Immature natural killer cell (primary cell): ENCODE measurements at regions not wholly inside any gene's neighbourhood (a gene's known extent, or its start where the extent isn't known, plus 50 kb on each side); places are given as distances from the start of the nearest gene placed in this dataset.

ENCODE experiments used
- DNase-seq, 3 donors: peaks; one replicate each; pipeline ENCODE4 v3.0.0; 2022; ENCODE audit warnings: mixed read lengths in 1 of 3
- H3K27ac Mint-ChIP-seq, 6 donors: one replicate each; pipeline ENCODE4 v1.8.0; 2020; ENCODE audit warnings: mixed read lengths in 6 of 6, mild to moderate bottlenecking in 5 of 6, inconsistent platforms in 4 of 6, moderate library complexity in 3 of 6
- H3K27me3 Mint-ChIP-seq, 3 donors: one replicate each; pipeline ENCODE4 v1.8.0; 2020 to 2021; ENCODE audit warnings: low read depth in 3 of 3, mild to moderate bottlenecking in 3 of 3, mixed read lengths in 3 of 3, moderate library complexity in 3 of 3, inconsistent platforms in 1 of 3
- H3K36me3 Mint-ChIP-seq, 3 donors: one replicate each; pipeline ENCODE4 v1.8.0; 2020; ENCODE audit warnings: mixed read lengths in 3 of 3, inconsistent platforms in 2 of 3, mild to moderate bottlenecking in 2 of 3
- H3K4me1 Mint-ChIP-seq, 2 donors: one replicate each; pipeline ENCODE4 v1.8.0; 2020; ENCODE audit warnings: inconsistent platforms in 2 of 2, mild to moderate bottlenecking in 2 of 2, mixed read lengths in 2 of 2, moderate library complexity in 1 of 2
- H3K4me3 Mint-ChIP-seq, 5 donors: one replicate each; pipeline ENCODE4 v1.8.0; 2020; ENCODE audit warnings: mild to moderate bottlenecking in 5 of 5, mixed read lengths in 5 of 5, inconsistent platforms in 3 of 5, moderate library complexity in 3 of 5
- H3K9me3 Mint-ChIP-seq, 6 donors: one replicate each; pipeline ENCODE4 v1.8.0; 2020; ENCODE audit warnings: mild to moderate bottlenecking in 6 of 6, mixed read lengths in 6 of 6, inconsistent platforms in 4 of 6, moderate library complexity in 3 of 6

- no peak for DNase-seq
- Mint-ChIP-seq H3K27ac (no peak overlapping the region), H3K4me1 (no peaks in the 10 kb centered on the region), H3K9me3 (peaks cover 9 to 56% (median 14%) of the 10 kb centered on the region in 6 donors), H3K27me3 (no peaks in the 10 kb centered on the region), H3K4me3 (no peak overlapping the region), H3K36me3 (peaks cover 0 to 3% (median 0%) of the 10 kb centered on the region in 3 donors)
Measured at GRCh38 chr3:6168256-6168655, 692.7 kb upstream of the GRM7 start.

DNA sequence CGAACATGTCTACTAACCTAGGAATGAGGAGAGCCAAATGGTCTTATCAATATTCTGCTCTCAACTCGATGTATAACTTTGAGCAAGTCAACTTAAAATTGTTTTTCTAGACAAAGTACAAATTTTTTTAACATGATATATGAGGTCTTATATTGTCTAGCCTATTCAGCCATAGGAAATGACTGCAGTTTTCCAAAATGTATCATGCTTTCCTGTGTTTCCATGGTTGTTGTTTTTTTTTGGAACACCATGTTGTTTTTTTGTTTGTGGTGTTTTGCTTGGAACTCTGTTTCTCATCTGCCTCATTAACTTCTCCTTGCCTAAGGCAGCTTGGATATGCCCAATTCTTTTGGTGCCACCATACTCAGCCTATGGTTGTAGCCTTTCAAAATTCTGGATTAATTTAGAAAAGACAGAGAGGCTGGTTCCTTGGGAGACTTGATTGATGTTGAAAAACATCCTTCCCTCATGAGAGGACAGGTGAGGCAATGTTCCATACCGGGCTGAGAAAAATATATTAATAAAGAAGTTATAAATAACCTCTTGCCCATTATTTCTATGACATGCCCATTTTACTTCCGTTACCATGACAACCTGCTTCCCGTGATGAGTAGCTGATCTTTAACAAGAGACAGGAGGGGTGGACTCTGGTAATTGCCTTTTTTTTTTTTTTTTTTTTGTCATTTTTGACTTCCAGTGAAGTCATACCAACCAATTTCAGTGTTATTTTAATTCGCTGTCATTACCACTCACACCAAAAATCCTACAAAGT is 687.9 kb upstream of the GRM7 start:
- H3K27ac Mint-ChIP-seq: no peak overlapping the region
- no peak for DNase-seq
- H3K4me1 Mint-ChIP-seq: no peaks in the 10 kb centered on the region
- peaks cover 0 to 3% (median 0%) of the 10 kb centered on the region in 3 donors for H3K36me3 Mint-ChIP-seq
- H3K9me3 Mint-ChIP-seq: peaks cover 10 to 31% (median 14%) of the 10 kb centered on the region in 6 donors
- peaks cover 0 to 2% (median 0%) of the 10 kb centered on the region in 3 donors for H3K27me3 Mint-ChIP-seq
- H3K4me3 Mint-ChIP-seq: no peak overlapping the region

- Mint-ChIP-seq H3K27me3 (peaks cover 0 to 5% (median 0%) of the 10 kb centered on the region in 3 donors), H3K9me3 (peaks cover 7 to 25% (median 16%) of the 10 kb centered on the region in 6 donors), H3K27ac (no peak overlapping the region), H3K4me3 (no peak overlapping the region), H3K4me1 (no peaks in the 10 kb centered on the region), H3K36me3 (no peaks in the 10 kb centered on the region)
- DNase-seq: no peak
Measured at GRCh38 chr3:6177417-6177816, 683.5 kb upstream of the GRM7 start.

DNA sequence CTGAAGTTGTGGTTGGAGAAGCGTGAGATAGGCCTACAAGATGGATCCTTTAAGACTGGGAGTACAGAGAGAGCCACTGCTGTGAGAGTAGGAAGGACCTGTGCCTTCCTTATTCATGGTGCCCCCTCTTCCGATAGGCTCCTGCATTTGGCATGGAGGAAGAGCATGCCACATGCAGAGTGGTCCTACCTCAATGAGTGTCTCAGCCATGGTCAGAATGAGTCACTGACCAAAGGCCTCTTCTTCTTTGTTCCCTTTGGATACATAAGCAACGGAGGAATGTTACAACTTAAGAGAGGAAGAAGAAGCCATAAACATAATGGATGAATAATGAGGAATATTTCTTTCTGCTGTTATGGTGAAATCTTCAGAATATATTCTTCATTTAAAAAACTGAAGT is 681.2 kb upstream of the GRM7 start:
- peaks cover 10 to 39% (median 20%) of the 10 kb centered on the region in 6 donors for H3K9me3 Mint-ChIP-seq
- DNase-seq: no peak
- H3K36me3 Mint-ChIP-seq: no peaks in the 10 kb centered on the region
- no peak overlapping the region for H3K27ac Mint-ChIP-seq
- peaks cover 0 to 3% (median 2%) of the 10 kb centered on the region in 3 donors for H3K27me3 Mint-ChIP-seq
- H3K4me1 Mint-ChIP-seq: no peaks in the 10 kb centered on the region
- H3K4me3 Mint-ChIP-seq: no peak overlapping the region

DNA sequence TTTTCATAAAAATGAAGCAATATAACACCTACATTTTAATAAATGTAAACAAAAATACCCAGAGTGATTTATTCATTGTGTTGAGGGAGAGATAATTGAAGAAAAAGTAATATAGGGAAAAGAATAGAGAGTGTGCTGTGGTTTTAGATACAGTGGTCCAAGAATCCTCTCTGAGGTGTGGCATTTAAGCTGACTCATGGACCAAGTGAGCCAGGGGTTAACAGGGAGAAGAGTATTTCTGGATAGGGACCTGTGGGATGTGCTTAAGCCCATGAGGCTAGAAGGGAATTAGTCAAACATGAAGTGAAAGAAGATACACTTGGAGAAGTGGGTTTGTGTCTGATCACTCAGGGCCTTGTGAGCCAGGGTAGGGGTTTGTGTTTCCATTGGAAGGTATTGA is 680.7 kb upstream of the GRM7 start:
- H3K27ac Mint-ChIP-seq: no peak overlapping the region
- H3K9me3 Mint-ChIP-seq: peaks cover 10 to 41% (median 20%) of the 10 kb centered on the region in 6 donors

GRCh38 chr3:6182476-6182875 is 678.4 kb upstream of the GRM7 start:
- Mint-ChIP-seq H3K9me3 (peaks cover 10 to 48% (median 20%) of the 10 kb centered on the region in 6 donors), H3K27ac (no peak overlapping the region), H3K36me3 (peaks cover 0 to under 1% (median 0%) of the 10 kb centered on the region in 3 donors), H3K4me3 (no peak overlapping the region), H3K27me3 (peaks cover 0 to 3% (median 2%) of the 10 kb centered on the region in 3 donors), H3K4me1 (no peaks in the 10 kb centered on the region)
- no peak for DNase-seq

More for the DNA sequence above, 680.7 kb upstream of the GRM7 start:
- H3K36me3 Mint-ChIP-seq: no peaks in the 10 kb centered on the region
- no peak overlapping the region for H3K4me3 Mint-ChIP-seq
- peaks cover 0 to 3% (median 2%) of the 10 kb centered on the region in 3 donors for H3K27me3 Mint-ChIP-seq
- DNase-seq: no peak
- no peaks in the 10 kb centered on the region for H3K4me1 Mint-ChIP-seq

DNA sequence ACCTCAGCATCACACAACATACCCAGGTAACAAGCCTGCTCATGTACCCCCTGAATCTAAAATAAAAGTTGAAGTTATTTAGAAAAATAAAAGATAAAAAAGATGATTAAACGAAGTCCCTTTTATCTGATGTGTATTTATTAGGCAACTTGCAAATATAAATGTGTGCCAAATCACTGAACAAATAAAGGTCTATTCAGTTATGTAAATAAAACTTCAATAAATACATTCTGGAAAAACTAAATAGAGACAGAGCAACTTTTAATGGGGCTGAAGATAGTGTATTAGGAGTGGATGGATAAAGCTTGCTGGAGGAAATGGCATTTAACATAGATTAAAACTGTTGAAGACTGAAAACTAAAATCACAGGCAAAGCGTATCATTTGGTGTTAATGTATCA is 678.0 kb upstream of the GRM7 start:
- Mint-ChIP-seq H3K27ac (no peak overlapping the region), H3K27me3 (peaks cover 0 to 3% (median 2%) of the 10 kb centered on the region in 3 donors), H3K36me3 (peaks cover 0 to 4% (median 0%) of the 10 kb centered on the region in 3 donors), H3K4me3 (no peak overlapping the region), H3K9me3 (peaks cover 9 to 47% (median 22%) of the 10 kb centered on the region in 6 donors), H3K4me1 (no peaks in the 10 kb centered on the region)
- DNase-seq: no peak

DNA sequence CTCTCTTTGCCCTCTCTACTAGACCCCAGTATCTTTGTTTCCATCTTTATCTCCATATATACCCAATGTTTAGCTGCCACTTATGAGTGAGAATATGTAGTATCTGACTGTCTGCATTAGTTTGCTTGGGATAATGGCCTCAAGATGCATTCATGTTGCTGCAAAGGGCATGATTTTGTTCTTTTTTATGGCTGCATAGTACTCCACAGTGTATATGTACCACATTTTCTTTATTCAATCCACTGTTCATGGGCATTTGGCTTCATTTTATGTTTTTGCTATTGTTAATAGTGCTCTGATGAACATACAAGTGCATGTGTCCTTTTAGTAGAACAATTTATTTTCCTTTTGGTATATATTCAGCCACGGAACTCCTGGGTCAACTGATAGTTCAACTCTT is 671.5 kb upstream of the GRM7 start:
- Mint-ChIP-seq H3K9me3 (peaks cover 14 to 54% (median 18%) of the 10 kb centered on the region in 6 donors), H3K36me3 (peaks cover 0 to 4% (median 3%) of the 10 kb centered on the region in 3 donors), H3K4me3 (no peak overlapping the region), H3K27ac (no peak overlapping the region), H3K27me3 (no peaks in the 10 kb centered on the region), H3K4me1 (no peaks in the 10 kb centered on the region)
- DNase-seq: no peak

DNA sequence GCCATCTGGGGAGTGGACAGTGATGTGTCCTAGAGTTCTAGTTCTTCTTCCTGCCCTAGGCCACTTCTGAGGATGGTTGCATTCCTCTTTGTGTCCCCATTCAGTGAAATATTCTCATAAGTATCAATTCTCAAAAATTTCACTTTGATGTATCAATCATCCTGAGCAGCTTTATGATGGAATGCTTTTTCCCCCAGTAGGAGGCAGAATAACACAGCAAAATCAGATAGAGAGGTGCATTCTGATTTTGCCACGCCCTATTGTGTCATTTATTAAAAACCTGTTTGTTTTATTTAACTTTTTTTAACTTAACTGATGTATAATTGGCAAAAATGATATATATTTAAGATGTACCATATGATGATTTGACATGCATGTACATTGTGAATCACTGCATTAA is 656.0 kb upstream of the GRM7 start:
- H3K27me3 Mint-ChIP-seq: peaks cover 0 to 1% (median 0%) of the 10 kb centered on the region in 3 donors

GRCh38 chr3:6216135-6217026 is 644.5 kb upstream of the GRM7 start:
- DNase-seq: no peak
- Mint-ChIP-seq H3K4me1 (no peaks in the 10 kb centered on the region), H3K4me3 (no peak overlapping the region)

More for the DNA sequence above, 656.0 kb upstream of the GRM7 start:
- Mint-ChIP-seq H3K4me1 (no peaks in the 10 kb centered on the region), H3K36me3 (no peaks in the 10 kb centered on the region), H3K9me3 (peaks cover 1 to 13% (median 7%) of the 10 kb centered on the region in 6 donors), H3K27ac (no peak overlapping the region), H3K4me3 (no peak overlapping the region)
- no peak for DNase-seq

GRCh38 chr3:6220447-6220846 is 640.5 kb upstream of the GRM7 start:
- DNase-seq: no peak
- H3K27ac Mint-ChIP-seq: no peak overlapping the region
- H3K36me3 Mint-ChIP-seq: no peaks in the 10 kb centered on the region
- H3K4me1 Mint-ChIP-seq: no peaks in the 10 kb centered on the region
- H3K4me3 Mint-ChIP-seq: no peak overlapping the region
- peaks cover 0 to 2% (median 0%) of the 10 kb centered on the region in 3 donors for H3K27me3 Mint-ChIP-seq
- H3K9me3 Mint-ChIP-seq: peaks cover 0 to 20% (median 11%) of the 10 kb centered on the region in 6 donors

More at GRCh38 chr3:6216135-6217026, 644.5 kb upstream of the GRM7 start:
- Mint-ChIP-seq H3K9me3 (peaks cover 0 to 18% (median 12%) of the 10 kb centered on the region in 6 donors), H3K27me3 (peaks cover 0 to 4% (median 0%) of the 10 kb centered on the region in 3 donors), H3K27ac (no peak overlapping the region), H3K36me3 (no peaks in the 10 kb centered on the region)

DNA sequence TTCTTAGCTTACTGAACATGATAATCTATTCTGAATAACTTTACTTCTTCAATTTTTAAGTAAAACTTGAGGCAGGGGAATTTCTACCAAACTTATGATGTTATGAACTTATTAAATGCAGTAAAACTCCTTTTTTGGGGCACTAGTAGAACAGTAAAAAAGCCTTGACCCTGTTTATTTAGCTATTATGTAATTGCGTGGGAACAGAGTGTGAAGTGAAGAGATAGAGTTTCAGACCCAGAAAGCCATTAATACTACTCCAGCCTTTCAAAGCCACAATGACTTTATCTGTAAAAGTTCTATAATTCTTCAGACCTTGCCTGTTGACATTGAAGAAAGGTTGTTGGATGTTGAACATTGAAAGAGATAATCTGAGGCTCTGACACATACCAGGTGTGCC is 638.8 kb upstream of the GRM7 start:
- no peak for DNase-seq
- H3K9me3 Mint-ChIP-seq: peaks cover 6 to 22% (median 12%) of the 10 kb centered on the region in 6 donors
- no peak overlapping the region for H3K27ac Mint-ChIP-seq
- H3K4me1 Mint-ChIP-seq: no peaks in the 10 kb centered on the region
- no peaks in the 10 kb centered on the region for H3K36me3 Mint-ChIP-seq
- peaks cover 0 to 2% (median 0%) of the 10 kb centered on the region in 3 donors for H3K27me3 Mint-ChIP-seq
- no peak overlapping the region for H3K4me3 Mint-ChIP-seq

DNA sequence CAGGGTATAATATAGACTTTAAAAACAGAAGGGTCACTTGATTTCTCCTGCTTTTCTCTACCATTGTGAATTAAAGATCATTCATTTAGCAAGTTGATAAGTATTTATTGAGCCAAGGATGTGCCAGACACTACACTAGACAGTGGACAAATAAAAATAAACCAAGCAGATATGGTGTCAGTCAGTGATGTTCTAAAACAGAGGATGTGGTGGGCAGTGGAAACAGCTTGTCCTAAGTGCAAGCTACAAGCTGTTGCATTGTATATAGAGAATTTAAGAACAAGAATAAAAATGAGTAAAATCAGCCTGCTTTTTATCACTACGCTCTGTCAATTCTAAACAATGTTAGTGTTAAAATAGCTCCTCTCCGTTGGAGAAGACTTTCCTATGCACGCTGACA is 637.3 kb upstream of the GRM7 start:
- Mint-ChIP-seq H3K4me3 (no peak overlapping the region), H3K4me1 (no peaks in the 10 kb centered on the region), H3K27me3 (peaks cover 0 to 2% (median 0%) of the 10 kb centered on the region in 3 donors), H3K9me3 (peaks cover 6 to 29% (median 9%) of the 10 kb centered on the region in 6 donors), H3K36me3 (no peaks in the 10 kb centered on the region), H3K27ac (no peak overlapping the region)
- no peak for DNase-seq
